ENCODE measurements at regions not wholly inside any gene's neighbourhood (a gene's known extent, or its start where the extent isn't known, plus 50 kb on each side); places are given as distances from the start of the nearest gene placed in this dataset.
"Not testable (repeated sequence)": the region's sequence is repeated elsewhere in the genome, so short reads cannot be mapped to it uniquely, and the experiment has no call there.

- DNase-seq (ENCODE audit: low read depth in 2 of 3, low spot score in 1 of 3) = no peak
Measured at GRCh38 chr10:3978761-3979160, 193.8 kb upstream of the KLF6 start.

DNA sequence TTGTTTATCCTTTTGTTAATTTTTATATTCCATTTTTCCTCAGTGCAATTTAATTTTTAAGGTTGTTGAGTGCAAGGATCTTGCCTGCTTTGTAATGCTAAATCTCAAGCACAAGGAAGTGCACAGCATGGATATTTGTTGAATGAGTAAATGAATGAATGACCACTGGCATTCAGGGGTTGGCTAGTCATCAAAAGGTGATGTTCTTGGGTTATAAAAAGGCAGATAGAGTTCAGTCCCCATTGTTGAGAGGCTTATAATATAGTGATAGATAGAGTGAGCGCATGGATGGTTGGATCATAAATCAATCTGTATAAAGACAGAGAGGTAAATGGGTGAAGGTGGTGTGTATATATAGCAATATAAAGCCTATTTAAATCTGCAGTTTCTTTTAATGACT, 193.2 kb upstream of the KLF6 start:
- DNase-seq (ENCODE audit: low read depth in 2 of 3, low spot score in 1 of 3) = no peak

- no peak for DNase-seq (ENCODE audit: low read depth in 2 of 3, low spot score in 1 of 3)
Measured at GRCh38 chr10:3977761-3978160, 192.8 kb upstream of the KLF6 start.

GRCh38 chr10:3976718-3977117, 191.7 kb upstream of the KLF6 start:
- DNase-seq (ENCODE audit: low read depth in 2 of 3, low spot score in 1 of 3) = no peak

DNA sequence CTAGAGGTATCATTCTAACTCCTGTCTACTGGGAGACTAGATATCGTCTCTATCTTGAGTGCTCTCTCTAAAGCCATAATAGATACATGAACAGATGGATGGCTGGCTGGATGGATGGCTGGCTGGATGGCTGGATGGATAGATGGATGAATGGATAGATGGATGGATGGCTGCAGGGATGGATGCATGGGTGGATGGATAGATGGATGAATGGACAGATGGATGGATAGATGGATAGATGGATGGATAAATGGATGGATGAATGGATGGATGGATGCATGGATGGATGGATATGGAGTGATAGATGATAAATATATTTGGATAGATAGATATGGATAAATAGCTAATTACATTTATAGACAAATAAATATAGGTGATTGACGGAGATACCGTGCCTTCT, 191.2 kb upstream of the KLF6 start:
- no peak for DNase-seq (ENCODE audit: low read depth in 2 of 3, low spot score in 1 of 3)

- no peak for DNase-seq (ENCODE audit: low read depth in 2 of 3, low spot score in 1 of 3)
Measured at GRCh38 chr10:3975016-3975415, 190.0 kb upstream of the KLF6 start.

- DNase-seq (ENCODE audit: low read depth in 2 of 3, low spot score in 1 of 3) = no peak
Measured at GRCh38 chr10:3972460-3973301, 187.7 kb upstream of the KLF6 start.

DNA sequence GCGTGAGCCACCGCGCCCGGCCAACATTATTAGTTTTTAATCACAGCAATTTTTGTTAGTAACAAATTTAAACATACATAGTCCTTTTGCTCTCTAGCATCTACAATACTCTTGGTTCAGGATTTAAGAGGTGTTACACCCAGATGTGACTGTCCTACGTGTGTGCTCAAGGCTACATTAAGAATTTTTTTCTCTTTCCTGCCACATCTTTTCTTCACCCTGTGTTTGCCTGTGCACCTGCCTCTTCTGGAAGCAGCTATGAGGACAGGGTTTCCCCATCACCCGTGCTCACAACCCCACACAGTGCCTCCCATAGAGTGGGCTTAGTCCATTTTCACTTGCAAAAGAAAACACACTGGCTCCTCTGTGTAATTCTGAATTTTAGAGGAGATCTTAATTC, 186.7 kb upstream of the KLF6 start:
- no peak for DNase-seq (ENCODE audit: low read depth in 2 of 3, low spot score in 1 of 3)

GRCh38 chr10:3969876-3970666, 185.1 kb upstream of the KLF6 start:
- no peak for DNase-seq (ENCODE audit: low read depth in 2 of 3, low spot score in 1 of 3)

GRCh38 chr10:3968727-3969126, 183.7 kb upstream of the KLF6 start:
- no peak for DNase-seq (ENCODE audit: low read depth in 2 of 3, low spot score in 1 of 3)

DNA sequence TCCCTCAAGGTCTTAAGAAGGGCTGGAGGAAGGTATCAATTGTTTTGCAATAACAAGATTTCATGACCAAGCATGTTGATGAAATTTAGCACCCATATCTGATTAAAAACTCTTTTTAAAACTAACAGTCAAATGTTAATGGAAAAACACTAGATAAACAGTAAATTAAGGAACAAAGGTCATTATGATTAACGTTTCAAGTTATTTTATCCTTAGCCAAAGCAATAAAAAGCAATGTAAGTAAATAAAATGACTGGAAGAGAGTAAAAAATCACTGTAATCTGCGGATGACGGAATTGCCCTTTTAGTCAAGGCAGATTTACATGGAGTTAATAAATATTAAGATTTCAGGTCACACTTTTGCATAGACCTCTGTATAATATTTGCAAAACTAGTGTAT, 179.5 kb upstream of the KLF6 start:
- no peak for DNase-seq (ENCODE audit: low read depth in 2 of 3, low spot score in 1 of 3)

DNA sequence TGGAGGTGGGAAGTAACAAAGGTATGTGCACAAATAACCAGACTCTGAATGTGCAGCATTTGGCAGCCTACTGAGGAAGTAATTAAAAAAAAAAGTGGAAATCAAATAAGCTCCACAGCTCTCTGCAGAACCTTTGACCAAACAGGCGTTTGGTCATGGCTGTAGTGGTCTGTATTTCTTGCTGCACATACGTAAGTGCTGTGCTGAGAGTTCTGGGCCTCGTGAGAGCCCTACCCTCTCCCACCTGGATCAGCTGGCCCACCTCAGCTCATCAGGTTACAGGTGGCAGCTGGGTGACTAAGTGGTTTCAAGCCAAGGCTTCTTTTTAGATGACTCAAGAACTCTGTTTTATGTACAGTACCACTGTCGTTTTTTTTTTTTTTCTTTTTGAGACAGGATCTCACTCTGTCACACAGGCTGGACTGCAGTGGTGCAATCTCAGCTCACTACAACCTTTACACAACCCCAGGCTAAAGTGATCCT, 178.2 kb upstream of the KLF6 start:
- DNase-seq (ENCODE audit: low read depth in 2 of 3, low spot score in 1 of 3) = no peak

- DNase-seq (ENCODE audit: low read depth in 2 of 3, low spot score in 1 of 3) = no peak
Measured at GRCh38 chr10:3961082-3961481, 176.1 kb upstream of the KLF6 start.

DNA sequence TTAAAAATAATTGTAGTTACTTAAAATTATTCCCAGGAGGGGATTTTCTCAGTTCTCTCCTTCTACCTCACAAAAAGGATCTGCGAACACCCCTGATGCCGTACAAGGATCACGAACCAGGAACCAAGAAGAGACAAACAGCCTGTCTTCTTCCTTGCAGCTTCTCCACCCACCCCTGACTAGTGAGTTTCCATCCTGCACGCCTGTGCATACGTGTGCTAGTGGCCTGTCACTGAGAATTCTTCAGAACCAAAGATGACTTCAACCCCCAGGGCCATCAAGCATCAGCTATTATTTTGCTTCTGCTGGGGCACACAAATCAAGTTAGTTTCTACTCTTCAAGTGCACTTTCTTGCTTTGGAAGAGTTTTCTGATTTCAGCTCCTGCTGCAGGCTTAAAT, 175.5 kb upstream of the KLF6 start:
- DNase-seq (ENCODE audit: low read depth in 2 of 3, low spot score in 1 of 3) = no peak

DNA sequence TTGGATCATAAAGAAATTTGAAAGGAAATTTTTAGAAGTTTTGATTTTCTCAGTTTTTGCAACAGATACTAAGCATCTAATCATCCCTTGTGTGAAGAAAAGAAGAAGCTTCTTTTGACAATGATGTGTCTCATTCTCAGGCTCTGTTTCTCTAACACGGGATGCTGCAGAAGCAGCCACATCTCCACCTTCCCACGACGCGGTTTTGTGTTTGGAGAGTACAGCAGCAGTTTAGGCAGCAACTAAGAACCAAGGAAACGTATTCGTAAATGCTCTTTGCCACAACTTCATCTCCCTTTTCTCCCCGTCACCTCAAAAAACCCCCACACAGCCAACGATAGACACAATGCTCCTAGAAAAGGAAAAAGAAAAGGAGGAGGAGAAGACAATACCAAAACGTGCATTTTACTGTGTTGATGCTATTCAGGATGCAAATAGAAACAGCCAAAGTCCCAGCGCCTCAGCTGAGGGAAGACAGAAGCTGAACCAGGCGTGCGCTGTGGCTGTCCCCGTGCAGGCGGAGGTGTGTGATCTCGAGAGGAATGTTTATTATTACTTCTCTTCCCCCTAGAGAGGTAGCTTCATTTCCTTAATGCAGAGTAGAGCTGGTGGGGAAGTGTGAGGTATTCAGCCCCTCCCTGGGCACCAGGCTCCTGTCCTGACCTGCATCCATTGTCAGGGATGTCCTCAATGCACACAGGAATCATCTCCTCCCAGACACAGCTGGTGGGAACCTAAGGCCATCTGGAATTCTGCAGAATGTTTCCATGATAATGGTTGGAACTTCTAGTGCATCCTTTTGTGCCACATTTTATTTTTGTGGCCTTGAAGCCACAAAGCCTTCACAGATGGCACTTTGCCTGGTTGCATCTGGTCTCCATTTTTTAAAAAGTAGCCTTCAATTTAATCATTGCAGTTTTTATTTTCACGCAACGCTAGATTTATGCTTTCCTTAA, 174.6 kb upstream of the KLF6 start:
- DNase-seq (ENCODE audit: low read depth in 2 of 3, low spot score in 1 of 3) = no peak

- no peak for DNase-seq (ENCODE audit: low read depth in 2 of 3, low spot score in 1 of 3)
Measured at GRCh38 chr10:3958472-3958996, 173.5 kb upstream of the KLF6 start.

DNA sequence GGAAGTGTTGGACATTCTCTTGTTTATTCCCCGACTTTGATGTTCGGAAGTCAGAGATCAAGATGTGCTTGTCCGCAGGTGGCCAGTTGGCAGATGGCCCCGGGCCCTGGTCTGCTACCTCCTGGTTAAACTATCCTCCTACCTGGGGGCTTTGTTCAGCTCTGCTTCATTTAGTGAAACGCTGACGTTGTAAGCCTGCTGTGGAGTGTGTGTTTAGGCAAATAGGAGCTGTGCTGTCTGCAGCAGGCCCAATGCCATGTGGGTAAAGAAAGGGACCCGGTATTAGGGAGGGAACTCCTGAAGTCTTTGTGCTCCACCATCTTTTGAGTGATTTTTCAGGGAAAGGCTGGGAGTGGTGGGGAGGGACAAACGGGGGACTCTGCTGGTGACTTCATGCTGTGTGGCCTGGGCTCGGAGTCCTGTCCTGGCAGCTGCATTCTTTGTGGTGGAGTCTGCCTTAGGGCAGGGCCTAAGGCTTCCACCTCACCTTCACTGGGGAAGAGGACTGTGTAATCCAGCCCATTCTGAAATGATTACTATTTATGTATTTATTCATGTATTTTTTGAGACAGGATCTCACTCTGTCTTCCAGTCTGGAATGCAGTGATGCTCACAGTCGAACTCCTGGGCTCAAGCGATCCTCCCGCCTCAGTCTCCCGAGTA, 171.1 kb upstream of the KLF6 start:
- DNase-seq (ENCODE audit: low read depth in 2 of 3, low spot score in 1 of 3) = no peak

DNA sequence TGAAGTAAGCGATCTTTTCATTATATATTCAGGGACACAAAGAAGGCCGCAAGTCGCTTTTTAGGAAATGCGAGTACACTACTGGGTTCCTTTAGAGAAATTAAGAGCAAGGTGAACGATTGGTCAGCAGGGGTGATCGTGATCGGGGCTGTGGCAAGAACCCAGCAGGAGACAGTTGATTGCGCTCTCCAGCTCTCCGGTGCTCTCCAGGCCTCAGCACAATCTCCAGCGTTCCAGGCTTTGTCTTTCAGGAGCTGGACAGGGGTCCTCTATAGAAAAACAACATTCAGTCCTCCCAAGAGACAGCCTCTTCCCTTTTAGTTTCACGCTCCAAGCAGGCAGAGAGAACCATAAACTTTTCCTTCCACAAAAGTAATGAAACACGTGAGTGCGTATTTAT, 170.5 kb upstream of the KLF6 start:
- DNase-seq (ENCODE audit: low read depth in 2 of 3, low spot score in 1 of 3) = no peak

DNA sequence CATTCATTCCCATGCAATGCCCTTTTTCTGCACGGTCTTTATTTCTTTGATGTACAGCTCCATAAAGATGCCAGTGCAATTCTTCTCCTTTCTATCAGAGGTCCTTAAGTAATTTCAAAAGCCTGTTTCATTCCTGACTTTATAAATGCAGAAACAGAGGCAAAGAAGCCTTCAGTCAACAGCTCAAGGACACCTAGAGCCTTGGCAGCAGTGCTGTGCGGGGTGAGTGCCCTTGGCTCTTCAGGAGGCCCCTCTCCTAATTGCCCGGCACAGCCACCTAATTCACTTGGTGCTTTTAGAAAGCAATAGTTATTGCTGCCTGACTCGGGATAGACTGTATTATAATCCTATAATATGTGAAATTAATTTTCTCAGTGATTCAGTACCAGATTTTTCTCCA, 169.6 kb upstream of the KLF6 start:
- no peak for DNase-seq (ENCODE audit: low read depth in 2 of 3, low spot score in 1 of 3)

DNA sequence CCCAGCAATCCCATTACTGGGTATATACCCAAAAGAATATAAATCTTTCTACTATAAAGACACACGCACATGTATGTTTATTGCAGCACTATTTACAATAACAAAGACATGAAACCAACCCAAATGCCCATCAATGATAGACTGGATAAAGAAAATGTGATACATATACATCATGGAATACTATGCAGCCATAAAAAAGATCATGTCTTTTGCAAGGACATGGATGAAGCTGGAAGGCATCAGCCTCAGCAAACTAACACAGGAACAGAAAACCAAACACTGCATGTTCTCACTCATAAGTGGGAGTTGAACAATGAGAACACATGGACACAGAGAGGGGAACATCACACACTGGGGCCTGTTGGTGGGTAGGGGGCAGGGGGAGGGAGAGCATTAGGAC, 169.0 kb upstream of the KLF6 start:
- not testable (repeated sequence) for DNase-seq (ENCODE audit: low read depth in 2 of 3, low spot score in 1 of 3)
